ENCODE measurements at regions not wholly inside any gene's neighbourhood (a gene's known extent, or its start where the extent isn't known, plus 50 kb on each side); places are given as distances from the start of the nearest gene placed in this dataset.
A peak's percentile ranks its signal among the peaks of the same experiment; 100 is the strongest.
"Not testable (repeated sequence)": the region's sequence is repeated elsewhere in the genome, so short reads cannot be mapped to it uniquely, and the experiment has no call there.

GRCh38 chr6:23659125-23659524 lies 466.9 kb upstream of the NRSN1 start:
- no peaks in the 10 kb centered on the region for H3K36me3 Mint-ChIP-seq (ENCODE audit: unreplicated experiment)

DNA sequence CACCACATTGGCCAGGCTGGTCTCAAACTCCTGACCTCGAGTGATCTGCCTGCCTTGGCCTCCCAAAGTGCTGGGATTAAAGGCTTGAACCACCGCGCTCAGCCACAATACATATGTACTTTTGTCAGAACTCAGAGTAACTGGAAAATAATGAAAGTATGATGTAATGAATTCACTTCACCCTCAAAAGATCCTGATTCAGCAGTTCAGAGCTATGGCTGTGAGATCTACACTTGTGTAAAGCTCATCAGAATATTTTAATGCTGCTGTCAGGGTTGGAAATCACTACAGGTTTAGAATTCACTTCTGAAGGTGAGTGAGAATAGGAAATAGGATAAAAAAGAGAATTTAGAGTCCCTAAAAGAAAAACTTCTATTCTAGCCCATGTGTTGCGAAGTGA lies 464.5 kb upstream of the NRSN1 start:
- no peak overlapping the region for H3K4me3 Mint-ChIP-seq (ENCODE audit: unreplicated experiment)
- no peaks in the 10 kb centered on the region for H3K27me3 Mint-ChIP-seq (ENCODE audit: unreplicated experiment)
- DNase-seq = no peak
- H3K36me3 Mint-ChIP-seq (ENCODE audit: unreplicated experiment) = peaks cover 3% of the 10 kb centered on the region
- peaks cover 30% of the 10 kb centered on the region for H3K4me1 Mint-ChIP-seq (ENCODE audit: low read depth, unreplicated experiment)
- peaks cover 3% of the 10 kb centered on the region for H3K9me3 Mint-ChIP-seq (ENCODE audit: unreplicated experiment)
- no peak overlapping the region for H3K27ac Mint-ChIP-seq (ENCODE audit: unreplicated experiment)
- no peak for TF ChIP-seq CTCF (IDR thresholded peaks at IDR 0.05; ENCODE audit: partially characterized antibody, unreplicated experiment)

More at GRCh38 chr6:23659125-23659524, 466.9 kb upstream of the NRSN1 start:
- TF ChIP-seq CTCF (IDR thresholded peaks at IDR 0.05; ENCODE audit: partially characterized antibody, unreplicated experiment) = peak; percentile 53
- H3K4me3 Mint-ChIP-seq (ENCODE audit: unreplicated experiment) = peak overlapping the region; percentile 44
- no peak overlapping the region for H3K27ac Mint-ChIP-seq (ENCODE audit: unreplicated experiment)
- DNase-seq = peak; percentile 57
- peaks cover 38% of the 10 kb centered on the region for H3K4me1 Mint-ChIP-seq (ENCODE audit: low read depth, unreplicated experiment)
- H3K9me3 Mint-ChIP-seq (ENCODE audit: unreplicated experiment) = peaks cover 3% of the 10 kb centered on the region
- H3K27me3 Mint-ChIP-seq (ENCODE audit: unreplicated experiment) = peaks cover 2% of the 10 kb centered on the region

DNA sequence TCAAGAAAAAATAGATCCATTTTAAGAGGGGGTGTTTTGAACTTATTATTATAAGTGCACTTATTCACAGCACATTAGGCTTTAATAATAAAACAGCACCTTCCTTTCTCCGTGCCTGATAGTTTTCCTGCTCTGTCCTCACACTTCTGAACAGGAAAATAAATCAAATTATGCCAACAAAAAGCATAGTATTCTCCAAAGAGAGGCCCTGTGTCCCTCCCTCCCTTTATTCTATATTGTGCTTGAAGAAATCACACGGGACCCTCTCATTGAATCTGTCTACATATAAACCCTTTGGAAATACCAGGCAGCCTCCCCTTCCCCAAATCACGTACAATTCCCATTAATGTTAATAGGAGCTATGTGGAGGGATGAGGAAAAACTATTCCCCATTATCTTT lies 462.9 kb upstream of the NRSN1 start:
- Mint-ChIP-seq H3K36me3 (ENCODE audit: unreplicated experiment) (peaks cover 11% of the 10 kb centered on the region), H3K27me3 (ENCODE audit: unreplicated experiment) (no peaks in the 10 kb centered on the region), H3K27ac (ENCODE audit: unreplicated experiment) (no peak overlapping the region), H3K9me3 (ENCODE audit: unreplicated experiment) (peaks cover 2% of the 10 kb centered on the region), H3K4me1 (ENCODE audit: low read depth, unreplicated experiment) (peaks cover 22% of the 10 kb centered on the region), H3K4me3 (ENCODE audit: unreplicated experiment) (no peak overlapping the region)
- TF ChIP-seq CTCF (IDR thresholded peaks at IDR 0.05; ENCODE audit: partially characterized antibody, unreplicated experiment) = no peak
- DNase-seq = no peak

- Mint-ChIP-seq H3K4me1 (ENCODE audit: low read depth, unreplicated experiment) (peaks cover 19% of the 10 kb centered on the region), H3K27ac (ENCODE audit: unreplicated experiment) (no peak overlapping the region), H3K4me3 (ENCODE audit: unreplicated experiment) (no peak overlapping the region), H3K27me3 (ENCODE audit: unreplicated experiment) (no peaks in the 10 kb centered on the region), H3K36me3 (ENCODE audit: unreplicated experiment) (peaks cover 11% of the 10 kb centered on the region), H3K9me3 (ENCODE audit: unreplicated experiment) (peaks cover 2% of the 10 kb centered on the region)
- DNase-seq = no peak
- TF ChIP-seq CTCF (IDR thresholded peaks at IDR 0.05; ENCODE audit: partially characterized antibody, unreplicated experiment) = no peak
Measured at GRCh38 chr6:23663652-23664051, 462.4 kb upstream of the NRSN1 start.

DNA sequence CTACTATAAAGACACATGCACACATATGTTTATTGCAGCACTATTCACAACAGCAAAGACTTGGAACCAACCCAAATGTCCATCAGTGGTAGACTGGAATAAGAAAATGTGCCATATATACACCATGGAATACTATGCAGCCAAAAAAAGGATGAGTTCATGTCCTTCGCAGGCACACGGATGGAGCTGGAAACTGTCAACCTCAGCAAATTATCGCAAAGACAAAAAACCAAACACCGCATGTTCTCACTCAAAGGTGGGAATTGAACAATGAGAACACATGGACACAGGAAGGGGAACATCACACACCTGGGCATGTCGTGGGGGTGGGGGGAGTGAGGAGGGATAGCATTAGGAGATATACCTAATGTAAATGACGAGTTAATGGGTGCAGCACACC lies 460.1 kb upstream of the NRSN1 start:
- not testable (repeated sequence) for H3K4me3 Mint-ChIP-seq (ENCODE audit: unreplicated experiment); H3K4me1 Mint-ChIP-seq (ENCODE audit: low read depth, unreplicated experiment); H3K27ac Mint-ChIP-seq (ENCODE audit: unreplicated experiment); DNase-seq; H3K27me3 Mint-ChIP-seq (ENCODE audit: unreplicated experiment); H3K9me3 Mint-ChIP-seq (ENCODE audit: unreplicated experiment)
- H3K36me3 Mint-ChIP-seq (ENCODE audit: unreplicated experiment) = peaks cover 19% of the 10 kb centered on the region

DNA sequence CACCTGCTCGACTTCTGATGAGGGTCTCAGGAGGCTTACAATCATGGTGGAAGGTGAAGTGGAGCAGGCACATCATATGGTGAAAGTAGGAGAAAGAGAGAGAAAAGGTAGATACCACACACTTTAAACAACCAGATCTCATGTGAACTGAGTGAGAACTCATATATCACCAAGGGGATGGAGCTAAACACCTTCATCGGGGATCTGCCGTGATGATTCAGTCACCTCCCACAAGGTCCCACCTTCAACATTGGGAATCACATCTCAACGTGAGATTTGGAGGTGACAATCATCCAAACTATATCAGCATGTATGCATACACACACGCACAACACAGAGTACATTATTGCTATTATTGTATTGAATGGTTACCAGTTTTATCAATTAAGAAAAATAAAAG lies 453.3 kb upstream of the NRSN1 start:
- no peaks in the 10 kb centered on the region for H3K9me3 Mint-ChIP-seq (ENCODE audit: unreplicated experiment)
- DNase-seq = no peak
- no peak for TF ChIP-seq CTCF (IDR thresholded peaks at IDR 0.05; ENCODE audit: partially characterized antibody, unreplicated experiment)
- H3K27me3 Mint-ChIP-seq (ENCODE audit: unreplicated experiment) = no peaks in the 10 kb centered on the region
- H3K4me3 Mint-ChIP-seq (ENCODE audit: unreplicated experiment) = no peak overlapping the region
- H3K27ac Mint-ChIP-seq (ENCODE audit: unreplicated experiment) = no peak overlapping the region
- peaks cover 43% of the 10 kb centered on the region for H3K36me3 Mint-ChIP-seq (ENCODE audit: unreplicated experiment)
- H3K4me1 Mint-ChIP-seq (ENCODE audit: low read depth, unreplicated experiment) = no peaks in the 10 kb centered on the region
